ENCODE measurements at regions not wholly inside any gene's neighbourhood (a gene's known extent, or its start where the extent isn't known, plus 50 kb on each side); places are given as distances from the start of the nearest gene placed in this dataset.

- H3K4me1 ChIP-seq = peaks cover 0 to 30% (median 26%) of the 10 kb centered on the region in 4 donors
- peaks cover 0 to 5% (median 0%) of the 10 kb centered on the region in 4 donors for H3K9me3 ChIP-seq
- no peak overlapping the region for H3K4me3 ChIP-seq
- H3K36me3 ChIP-seq = no peaks in the 10 kb centered on the region
- intact Hi-C loops (cut with DNase I) = no loop called here
- TF ChIP-seq CTCF (IDR thresholded peaks at IDR 0.05) = no peak
- no peak for TF ChIP-seq POLR2A (IDR thresholded peaks at IDR 0.05)
- no peak for TF ChIP-seq POLR2AphosphoS5 (IDR thresholded peaks at IDR 0.05)
- no peak for TF ChIP-seq EP300 (IDR thresholded peaks at IDR 0.05)
- peak overlapping the region in 1 of 4 donors; percentile 82 for H3K27ac ChIP-seq
- no peaks in the 10 kb centered on the region for H3K27me3 ChIP-seq
- DNase-seq = no peak
- 94% methylated on average over 12 of the region's 12 CpGs for WGBS, 2 donors
These were observed 92.3 kb downstream of the LITAF start for GRCh38 chr16:11494433-11494832.

GRCh38 chr16:11495066-11495407 lies 91.7 kb downstream of the LITAF start:
- no peaks in the 10 kb centered on the region for H3K36me3 ChIP-seq
- TF ChIP-seq CTCF (IDR thresholded peaks at IDR 0.05) (no peak), POLR2AphosphoS5 (IDR thresholded peaks at IDR 0.05) (no peak), EP300 (IDR thresholded peaks at IDR 0.05) (no peak), POLR2A (IDR thresholded peaks at IDR 0.05) (no peak)
- no peak for DNase-seq
- peaks cover 0 to 3% (median 0%) of the 10 kb centered on the region in 4 donors for H3K9me3 ChIP-seq
- no peak overlapping the region for H3K4me3 ChIP-seq
- no peaks in the 10 kb centered on the region for H3K27me3 ChIP-seq
- intact Hi-C loops (cut with DNase I) = no loop called here
- 82 to 91% methylated on average over 5 of the region's 5 CpGs for WGBS, 2 donors
- H3K4me1 ChIP-seq = peaks cover 0 to 30% (median 26%) of the 10 kb centered on the region in 4 donors
- peak overlapping the region in 1 of 4 donors; percentile 82 for H3K27ac ChIP-seq

Measured in sigmoid colon (tissue), 6 donors.